ENCODE measurements at regions not wholly inside any gene's neighbourhood (a gene's known extent, or its start where the extent isn't known, plus 50 kb on each side); places are given as distances from the start of the nearest gene placed in this dataset.
A peak's percentile ranks its signal among the peaks of the same experiment; 100 is the strongest.
"Not testable (repeated sequence)": the region's sequence is repeated elsewhere in the genome, so short reads cannot be mapped to it uniquely, and the experiment has no call there.

- peak overlapping the region; percentile 87 to 99 (median 96) for H3K27ac ChIP-seq
- H3K4me3 ChIP-seq = peak overlapping the region; percentile 58 to 73 (median 66)
Observed at GRCh38 chr3:174441588-174442301, 417.4 kb upstream of the NAALADL2 start.

DNA sequence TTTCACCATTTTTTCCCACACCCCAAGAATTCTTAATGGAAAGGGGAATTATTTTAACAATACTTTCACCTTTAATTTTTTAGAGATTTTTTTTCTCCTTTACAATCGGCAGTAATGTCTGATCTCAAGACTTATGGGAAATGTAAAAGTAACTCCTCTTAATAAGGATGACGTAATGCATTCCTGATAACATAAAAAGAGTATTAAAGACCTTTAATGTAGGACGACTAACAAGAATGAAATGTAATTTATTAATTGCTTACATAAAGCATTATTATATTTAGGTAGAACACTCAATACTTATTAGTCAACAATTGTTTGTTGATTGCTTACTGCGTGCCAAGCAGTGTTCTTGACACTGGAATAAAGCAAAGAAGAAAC lies 416.8 kb upstream of the NAALADL2 start:
- Histone ChIP-seq H3K27ac (peak overlapping the region in 12 of 21 experiments; percentile 93 to 99 (median 98)), H3K4me3 (peak overlapping the region in 4 of 7 experiments; percentile 63 to 72 (median 66))

- Histone ChIP-seq H3K27ac (no peak overlapping the region), H3K4me3 (no peak overlapping the region)
Observed at GRCh38 chr3:174444391-174444790, 414.7 kb upstream of the NAALADL2 start.

GRCh38 chr3:174457758-174458157 lies 401.4 kb upstream of the NAALADL2 start:
- no peak overlapping the region for H3K4me3 ChIP-seq
- no peak overlapping the region for H3K27ac ChIP-seq

GRCh38 chr3:174460831-174461230 lies 398.3 kb upstream of the NAALADL2 start:
- Histone ChIP-seq H3K4me3 (no peak overlapping the region), H3K27ac (no peak overlapping the region)

DNA sequence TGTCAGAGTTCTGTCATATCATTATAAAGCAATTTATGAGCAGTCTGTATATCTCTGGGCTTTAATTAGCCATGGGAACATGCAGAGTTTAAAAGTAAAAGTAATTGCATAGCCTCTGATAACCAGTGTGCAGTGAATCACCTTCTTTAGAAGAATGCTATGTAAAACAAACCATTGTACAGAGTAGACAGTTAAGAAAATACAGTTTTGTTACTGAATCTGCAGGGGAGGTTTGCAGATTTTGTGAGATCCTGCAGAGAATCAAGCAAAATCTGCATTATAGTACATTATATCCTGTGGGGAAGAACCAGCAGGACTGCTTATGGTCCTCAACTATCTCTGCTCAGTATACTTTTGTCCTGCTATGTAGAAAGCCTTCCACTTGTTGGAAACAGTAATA lies 396.2 kb upstream of the NAALADL2 start:
- no peak overlapping the region for H3K27ac ChIP-seq
- H3K4me3 ChIP-seq = no peak overlapping the region

DNA sequence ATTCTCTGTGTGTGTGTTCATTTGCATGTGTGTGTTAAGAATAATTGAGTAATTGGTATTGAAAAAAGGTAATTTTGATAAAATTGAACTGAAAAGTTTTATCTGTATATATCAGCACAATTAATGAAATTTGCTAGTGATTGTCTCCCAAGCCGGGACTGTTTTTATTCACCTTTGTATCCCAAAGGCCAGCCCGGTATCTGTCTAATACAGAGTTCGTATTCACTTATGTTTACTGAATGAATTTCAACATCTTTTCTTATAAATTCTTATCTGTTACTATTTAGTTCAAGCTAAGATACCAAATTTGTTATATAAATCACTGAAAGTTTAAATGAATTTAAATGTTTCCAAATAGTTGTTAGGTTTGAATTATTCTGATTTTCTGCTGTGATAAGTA lies 394.0 kb upstream of the NAALADL2 start:
- no peak overlapping the region for H3K27ac ChIP-seq
- H3K4me3 ChIP-seq = no peak overlapping the region

DNA sequence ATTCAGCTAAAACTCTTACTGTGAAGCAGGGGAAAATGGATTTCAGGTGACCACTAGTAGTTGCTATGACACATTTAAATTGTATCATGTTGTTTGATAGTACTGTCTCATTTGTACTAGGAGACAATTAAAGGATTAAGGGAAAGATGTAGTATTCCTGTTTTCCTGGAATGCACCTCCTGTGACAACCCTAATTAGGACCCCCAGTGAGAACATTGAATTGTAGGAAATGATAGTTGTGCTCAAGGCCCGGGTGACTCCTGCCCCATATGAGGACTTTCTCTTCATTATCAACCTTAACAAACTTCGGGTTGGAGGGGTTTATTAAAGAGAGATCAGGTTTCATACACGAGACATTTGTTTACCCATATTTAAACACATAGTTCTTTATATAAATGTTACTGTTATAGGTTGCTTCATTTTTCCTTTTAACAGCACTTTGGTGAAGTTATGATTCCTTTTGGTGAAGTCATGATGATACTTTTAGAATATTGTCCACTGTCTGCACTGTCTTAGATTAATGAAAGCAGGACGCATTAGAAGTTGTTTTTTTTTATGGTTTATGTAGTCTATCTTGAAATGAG lies 392.6 kb upstream of the NAALADL2 start:
- H3K4me3 ChIP-seq = no peak overlapping the region
- no peak overlapping the region for H3K27ac ChIP-seq

DNA sequence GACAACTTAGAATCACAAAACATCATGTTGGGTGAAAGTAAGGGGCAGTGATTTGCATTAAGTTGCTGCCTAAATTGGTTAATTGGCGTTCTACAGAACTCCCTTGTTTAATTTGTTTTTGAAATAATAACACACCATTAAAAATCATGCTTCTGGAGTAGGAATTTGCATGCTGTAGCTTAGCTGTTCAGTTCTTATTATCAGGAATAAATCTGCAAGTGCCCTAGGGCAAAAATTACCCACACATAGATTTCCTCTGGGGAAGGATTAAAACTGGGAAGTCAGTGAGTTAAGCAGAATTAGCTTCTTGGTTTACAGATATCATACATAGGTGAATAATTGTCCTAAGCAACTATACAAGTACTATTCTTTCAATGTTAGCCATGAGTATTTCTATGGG lies 381.6 kb upstream of the NAALADL2 start:
- Histone ChIP-seq H3K27ac (no peak overlapping the region), H3K4me3 (no peak overlapping the region)

- Histone ChIP-seq H3K27ac (no peak overlapping the region), H3K4me3 (no peak overlapping the region)
Observed at GRCh38 chr3:174480767-174481166, 378.4 kb upstream of the NAALADL2 start.

- Histone ChIP-seq H3K27ac (no peak overlapping the region), H3K4me3 (no peak overlapping the region)
Observed at GRCh38 chr3:174482541-174482940, 376.6 kb upstream of the NAALADL2 start.

- Histone ChIP-seq H3K4me3 (no peak overlapping the region), H3K27ac (no peak overlapping the region)
Observed at GRCh38 chr3:174483254-174483653, 375.9 kb upstream of the NAALADL2 start.

DNA sequence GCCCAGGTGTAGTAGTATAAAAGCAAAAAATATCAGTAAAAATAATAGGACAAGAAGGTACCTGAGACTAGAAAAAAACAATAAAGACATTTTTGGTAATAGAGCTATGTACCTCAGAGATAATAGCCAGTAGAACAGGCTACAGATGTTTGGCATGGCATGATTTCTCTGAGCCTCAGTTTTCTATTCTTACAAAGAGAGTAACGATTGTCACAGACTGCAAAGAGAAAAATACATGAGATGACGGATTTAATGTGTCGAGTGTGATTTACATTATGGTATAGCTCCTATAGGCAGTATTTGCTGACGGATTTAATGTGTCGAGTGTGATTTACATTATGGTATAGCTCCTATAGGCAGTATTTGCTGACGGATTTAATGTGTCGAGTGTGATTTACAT lies 375.3 kb upstream of the NAALADL2 start:
- not testable (repeated sequence) for H3K27ac ChIP-seq, H3K4me3 ChIP-seq

DNA sequence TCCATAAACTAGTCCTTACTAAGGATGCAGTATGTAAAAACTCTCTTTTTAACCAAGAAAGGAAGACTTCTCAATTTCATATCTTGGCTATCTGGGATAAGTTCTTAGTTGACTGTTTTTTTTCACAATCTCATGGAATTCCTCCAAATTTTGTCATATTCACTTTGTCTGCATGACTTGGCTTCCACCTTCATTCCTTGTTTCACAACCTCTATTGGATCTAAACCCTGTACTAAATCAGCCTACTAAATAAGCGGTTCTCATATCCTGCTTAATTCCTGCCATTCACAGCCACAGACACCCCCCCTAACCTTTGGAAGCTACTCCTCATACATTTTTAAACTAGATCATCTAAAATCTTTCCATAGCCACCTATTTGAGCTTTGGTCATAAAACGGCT lies 370.6 kb upstream of the NAALADL2 start:
- H3K27ac ChIP-seq = no peak overlapping the region
- H3K4me3 ChIP-seq = no peak overlapping the region

DNA sequence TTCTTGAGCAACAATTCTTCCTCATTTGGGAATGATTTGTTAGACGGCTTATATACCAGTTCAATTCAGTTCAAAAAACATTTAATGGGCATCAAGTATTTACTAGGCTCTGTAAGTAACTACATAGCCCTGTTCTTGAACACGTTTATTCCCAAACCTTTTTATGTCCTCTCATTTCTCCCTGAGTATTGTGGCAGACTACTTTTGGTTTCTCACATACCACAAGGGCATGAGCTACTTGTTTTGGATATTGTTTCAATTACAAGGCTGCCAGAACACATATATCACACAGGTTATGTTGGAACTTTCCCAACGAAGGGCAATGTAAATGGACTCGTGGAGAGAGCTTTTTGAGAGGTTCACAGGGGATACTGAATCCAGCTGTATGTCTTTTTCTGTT lies 363.8 kb upstream of the NAALADL2 start:
- no peak overlapping the region for H3K27ac ChIP-seq

DNA sequence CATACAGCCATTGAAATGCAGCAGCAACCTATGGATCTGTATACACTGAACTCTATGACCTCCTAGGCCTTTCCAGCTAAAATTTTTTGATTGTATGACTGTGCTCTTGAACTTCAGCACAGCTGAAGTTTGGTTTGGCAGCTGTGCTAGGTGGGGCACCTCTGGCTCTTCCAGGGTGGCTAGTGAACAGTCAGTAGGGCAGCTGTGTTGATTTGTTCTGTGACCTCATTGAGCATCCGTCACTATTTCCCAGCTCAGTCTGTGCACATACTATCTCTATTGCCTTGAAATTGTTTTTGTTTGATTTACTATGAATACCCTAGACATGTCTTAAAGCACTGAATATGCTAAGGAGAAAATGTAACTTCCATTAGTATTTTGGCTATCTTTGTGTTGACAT lies 363.2 kb upstream of the NAALADL2 start:
- Histone ChIP-seq H3K4me3 (no peak overlapping the region), H3K27ac (no peak overlapping the region)

More for the DNA sequence above, 363.8 kb upstream of the NAALADL2 start:
- no peak overlapping the region for H3K4me3 ChIP-seq

DNA sequence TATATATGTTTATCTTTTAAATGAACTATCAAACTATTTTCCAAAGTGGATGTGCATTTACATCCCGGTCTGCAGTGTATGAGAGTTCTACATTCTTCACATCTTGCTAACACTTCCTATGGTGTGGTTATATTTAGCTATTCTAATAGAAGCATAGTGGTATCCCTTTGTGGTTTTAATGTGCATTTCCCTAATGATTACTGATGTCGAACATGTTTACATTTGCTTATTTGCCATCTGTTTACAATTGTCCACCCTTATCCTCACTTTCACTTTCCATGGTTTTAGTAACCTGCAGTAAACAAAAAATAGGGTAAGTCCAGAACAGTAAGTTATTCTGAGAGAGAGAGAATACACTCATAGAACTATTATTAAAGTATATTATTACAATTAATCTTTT lies 360.5 kb upstream of the NAALADL2 start:
- Histone ChIP-seq H3K27ac (no peak overlapping the region), H3K4me3 (no peak overlapping the region)

DNA sequence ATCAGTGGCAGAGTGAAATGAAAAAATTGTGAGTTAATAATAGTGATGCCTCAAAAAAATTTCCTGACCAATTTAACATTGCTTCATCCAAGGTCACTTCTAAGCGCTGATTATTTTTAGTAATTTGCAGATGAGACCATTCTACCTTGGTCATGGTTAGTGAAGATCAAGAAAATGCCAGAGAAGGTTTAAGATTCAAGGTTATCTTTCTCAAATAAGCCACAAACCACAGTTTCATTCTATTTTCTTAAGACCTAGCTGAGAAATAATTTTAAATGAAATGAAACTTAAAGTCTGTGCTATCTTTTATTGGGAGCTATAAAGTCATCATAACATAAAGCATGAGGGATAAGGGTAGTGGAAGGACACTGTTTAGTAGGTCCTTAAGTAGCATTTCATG lies 353.9 kb upstream of the NAALADL2 start:
- Histone ChIP-seq H3K27ac (no peak overlapping the region), H3K4me3 (no peak overlapping the region)

- no peak overlapping the region for H3K27ac ChIP-seq
Observed at GRCh38 chr3:174524203-174524602, 334.9 kb upstream of the NAALADL2 start.

GRCh38 chr3:174529298-174529697 lies 329.8 kb upstream of the NAALADL2 start:
- Histone ChIP-seq H3K27ac (no peak overlapping the region), H3K4me3 (no peak overlapping the region)

More at GRCh38 chr3:174524203-174524602, 334.9 kb upstream of the NAALADL2 start:
- no peak overlapping the region for H3K4me3 ChIP-seq

GRCh38 chr3:174531262-174531982 lies 327.7 kb upstream of the NAALADL2 start:
- Histone ChIP-seq H3K27ac (no peak overlapping the region), H3K4me3 (no peak overlapping the region)

All from skin epidermis (tissue), 12 donors.